Peyer's patch (tissue), 4 donors: ENCODE measurements at regions not wholly inside any gene's neighbourhood (a gene's known extent, or its start where the extent isn't known, plus 50 kb on each side); places are given as distances from the start of the nearest gene placed in this dataset.

Experiments
- DNase-seq, 3 donors: peaks; one replicate each; pipeline ENCODE4 v3.0.0-alpha.2; 2017 to 2019
- H3K27ac ChIP-seq, 4 donors: fragments of 200-600 bp; sonication (generic); one replicate each; pipeline ENCODE4 v1.5.1; 2016 to 2019
- H3K27me3 ChIP-seq, 2 donors: fragments of 200-600 bp; sonication (generic); one replicate each; pipeline ENCODE4 v1.5.1; 2019
- H3K36me3 ChIP-seq, 3 donors: fragments of 200-600 bp; sonication (generic); one replicate each; pipeline ENCODE4 v1.5.1; 2016 to 2019
- H3K4me1 ChIP-seq, 4 donors: fragments of 200-600 bp; sonication (generic); one replicate each; pipeline ENCODE4 v1.5.1; 2016 to 2019
- H3K4me3 ChIP-seq, 4 donors: fragments of 200-600 bp; sonication (generic); 1 replicate in 3 of 4; 2 replicates in 1 of 4; pipeline ENCODE4 v1.5.1; 2016 to 2019; ENCODE audit warnings: mild to moderate bottlenecking in 1 of 4
- H3K9me3 ChIP-seq, 4 donors: fragments of 200-600 bp; sonication (generic); one replicate each; pipeline ENCODE4 v1.5.1; 2016 to 2019; ENCODE audit warnings: mild to moderate bottlenecking in 1 of 4
- CTCF ChIP-seq, 6 experiments: fragments of 450-650 bp in 4 of 6; fragments of 200-600 bp in 2 of 6; sonication (generic) in 1 of 6; IDR thresholded peaks; one replicate each; pipeline ENCODE4 v1.5.1; 2017 to 2019; ENCODE audit warnings: antibody characterized with exemption in 6 of 6, mild to moderate bottlenecking in 3 of 6, moderate library complexity in 1 of 6
- POLR2A ChIP-seq, 2 donors: fragments of 450-650 bp; IDR thresholded peaks; one replicate each; pipeline ENCODE4 v1.5.1; 2017; ENCODE audit warnings: antibody characterized with exemption in 2 of 2, mild to moderate bottlenecking in 2 of 2, moderate library complexity in 2 of 2

DNA sequence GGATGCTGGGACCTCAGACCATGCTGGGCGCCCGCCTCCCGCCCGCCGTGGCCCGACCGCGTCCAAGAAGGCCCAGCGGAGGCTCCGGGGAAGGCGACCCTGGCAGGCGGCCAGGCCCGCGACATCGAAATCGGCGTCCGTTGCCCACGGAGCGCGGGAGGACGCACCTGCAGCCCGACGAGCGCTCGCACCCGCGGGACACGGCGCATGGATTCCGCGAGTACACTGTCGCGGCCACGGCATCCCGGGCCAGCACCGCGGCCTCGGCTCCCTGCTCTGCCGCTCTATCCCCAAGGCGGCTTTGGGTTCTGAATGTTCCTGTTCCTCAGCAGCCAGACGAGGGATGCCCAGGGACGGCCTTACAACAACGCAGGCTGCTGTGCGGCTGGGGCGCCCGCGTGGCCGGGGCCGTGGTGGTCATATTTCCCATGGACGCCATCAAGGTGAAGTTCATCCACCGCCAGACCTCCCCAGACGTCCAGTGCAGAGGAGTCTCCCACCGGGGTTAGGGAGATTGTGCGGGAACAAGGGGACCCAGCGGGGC lies 67.5 kb upstream of the ZNF722 start:
- Histone ChIP-seq H3K9me3 (no peaks in the 10 kb centered on the region), H3K4me1 (no peaks in the 10 kb centered on the region), H3K36me3 (no peaks in the 10 kb centered on the region), H3K27ac (no peak overlapping the region), H3K27me3 (no peaks in the 10 kb centered on the region), H3K4me3 (no peak overlapping the region)
- TF ChIP-seq POLR2A (IDR thresholded peaks at IDR 0.05) (no peak), CTCF (IDR thresholded peaks at IDR 0.05) (no peak)
- no peak for DNase-seq

- Histone ChIP-seq H3K4me1 (no peaks in the 10 kb centered on the region), H3K36me3 (no peaks in the 10 kb centered on the region), H3K27ac (no peak overlapping the region), H3K4me3 (no peak overlapping the region), H3K27me3 (no peaks in the 10 kb centered on the region), H3K9me3 (no peaks in the 10 kb centered on the region)
- no peak for TF ChIP-seq POLR2A (IDR thresholded peaks at IDR 0.05)
- TF ChIP-seq CTCF (IDR thresholded peaks at IDR 0.05), result no peak
- DNase-seq, result no peak
These were observed 66.6 kb upstream of the ZNF722 start for GRCh38 chr7:63931985-63932577.
